Neural crest cell (in vitro differentiated cells): ENCODE measurements at regions not wholly inside any gene's neighbourhood (a gene's known extent, or its start where the extent isn't known, plus 50 kb on each side); places are given as distances from the start of the nearest gene placed in this dataset.
"Not testable (repeated sequence)": the region's sequence is repeated elsewhere in the genome, so short reads cannot be mapped to it uniquely, and the experiment has no call there.

Source experiments
- DNase-seq: peaks from one replicate; pipeline ENCODE4 v3.0.0; 2021; ENCODE audit warnings: low read depth, mixed read lengths, low spot score
- H3K27ac Mint-ChIP-seq: one replicate; pipeline ENCODE4 v1.8.0; 2021; ENCODE audit warnings: mild to moderate bottlenecking, mixed read lengths; ENCODE audit not compliant: unreplicated experiment
- H3K27me3 Mint-ChIP-seq: 2 replicates; pipeline ENCODE4 v1.8.0; 2021; ENCODE audit warnings: low read depth, mild to moderate bottlenecking, mixed read lengths
- H3K36me3 Mint-ChIP-seq: 2 replicates; pipeline ENCODE4 v1.8.0; 2021; ENCODE audit warnings: low read depth, mild to moderate bottlenecking, mixed read lengths
- H3K4me1 Mint-ChIP-seq: 2 replicates; pipeline ENCODE4 v1.8.0; 2021; ENCODE audit warnings: mixed read lengths
- H3K4me3 Mint-ChIP-seq: one replicate; pipeline ENCODE4 v1.8.0; 2021; ENCODE audit warnings: mild to moderate bottlenecking, mixed read lengths
- H3K9me3 Mint-ChIP-seq: 2 replicates; pipeline ENCODE4 v1.8.0; 2021; ENCODE audit warnings: mixed read lengths
- TF ChIP-seq, protein P1 (sequence below): fragments of 200-600 bp; sonication (generic); conservative IDR thresholded peaks from 2 replicates; pipeline ENCODE4 v1.5.0; 2021; ENCODE audit warnings: antibody characterized with exemption, mild to moderate bottlenecking

DNA sequence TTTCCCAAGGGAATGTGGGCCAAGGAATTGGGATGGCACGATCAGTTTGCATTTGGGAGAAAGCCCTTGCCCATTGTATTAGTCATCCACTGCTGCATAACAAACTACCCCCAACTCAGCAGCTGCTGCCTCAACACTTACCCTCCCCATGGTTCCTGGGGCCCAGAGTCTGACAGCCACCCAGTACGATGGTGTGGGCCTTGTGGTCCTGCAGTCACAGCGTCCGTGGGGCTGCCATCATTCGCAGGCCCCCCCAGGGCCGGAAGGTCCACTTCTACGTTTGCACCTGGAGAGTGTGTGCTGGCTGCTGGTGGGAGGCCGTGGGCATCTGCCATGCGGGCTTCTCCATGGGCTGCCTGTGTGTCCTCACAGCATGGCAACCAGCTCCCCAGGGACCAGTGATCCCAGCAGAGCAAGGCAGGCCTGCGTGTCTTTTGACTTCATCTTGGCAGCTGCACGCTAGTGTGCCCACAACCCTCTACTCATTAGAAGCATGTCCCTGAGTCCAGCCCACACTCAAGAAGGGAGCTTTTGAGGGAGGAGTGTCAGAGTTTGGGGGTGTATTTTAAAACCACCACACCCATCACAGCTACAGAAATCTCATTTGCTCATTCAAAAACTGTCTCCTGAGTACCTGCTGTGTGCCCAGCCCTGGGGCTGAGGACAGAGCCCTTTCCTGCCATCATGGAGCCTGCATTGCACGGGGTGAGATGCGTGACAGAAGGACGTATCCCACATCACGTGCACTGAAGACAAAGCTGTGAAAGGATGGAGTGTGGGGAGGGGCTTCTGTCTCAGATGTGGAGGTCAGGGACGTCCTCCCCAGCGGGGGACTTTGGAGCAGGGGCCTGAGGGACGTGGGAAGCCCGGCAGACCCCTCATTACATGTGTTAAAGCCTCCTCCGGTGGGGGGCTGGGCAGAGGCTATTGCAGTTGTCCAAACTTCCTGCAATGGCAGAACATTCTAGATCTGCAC, 185.0 kb upstream of the ZNF469 start:
- H3K36me3 Mint-ChIP-seq: peaks cover under 1% of the 10 kb centered on the region
- H3K27ac Mint-ChIP-seq: no peak overlapping the region
- H3K4me3 Mint-ChIP-seq: no peak overlapping the region

DNA sequence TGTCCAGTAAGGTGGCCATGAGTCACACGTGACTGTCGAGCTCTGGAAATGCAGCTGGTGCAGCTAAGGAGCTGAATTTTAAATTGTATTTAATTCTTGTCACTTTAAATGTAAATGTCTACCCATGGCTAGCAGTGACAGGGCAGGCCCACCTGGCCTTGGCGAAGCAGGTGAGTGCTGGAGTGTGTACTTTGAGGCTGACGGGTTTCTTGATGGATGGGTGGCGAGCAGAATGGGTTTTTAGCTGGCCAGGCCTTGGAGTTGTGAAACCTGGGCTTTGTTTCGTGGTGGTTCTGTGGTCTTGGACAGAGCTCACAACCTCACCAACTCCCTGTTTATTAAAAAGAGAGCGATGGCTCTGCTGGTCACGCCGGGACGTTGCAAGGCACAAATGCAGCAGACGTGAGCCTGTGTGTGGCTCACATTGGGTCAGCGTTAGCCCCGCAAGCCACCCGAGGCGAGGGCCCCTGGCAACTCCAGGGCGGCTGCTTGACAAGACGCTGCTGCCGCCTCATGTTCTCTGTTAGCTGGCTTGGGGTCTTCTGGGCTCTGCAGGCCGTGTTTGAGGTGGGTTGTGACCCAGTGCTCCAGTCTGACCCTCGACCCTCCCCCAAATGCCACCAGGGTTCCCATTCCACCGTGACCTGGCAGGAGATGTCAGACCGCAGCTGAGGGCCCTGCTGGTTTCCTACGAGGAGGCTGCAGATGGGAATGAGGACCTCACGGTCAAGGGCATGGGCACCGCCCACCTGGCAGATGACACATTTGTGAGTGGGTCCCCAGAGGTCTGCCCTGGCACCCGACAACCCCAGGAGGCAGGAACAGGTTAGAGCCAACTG, 184.1 kb upstream of the ZNF469 start:
- H3K9me3 Mint-ChIP-seq, DNase-seq, H3K27ac Mint-ChIP-seq, H3K4me3 Mint-ChIP-seq, H3K36me3 Mint-ChIP-seq, H3K27me3 Mint-ChIP-seq: not testable (repeated sequence)
- peaks cover 22% of the 10 kb centered on the region for H3K4me1 Mint-ChIP-seq

More for the DNA sequence above, 185.0 kb upstream of the ZNF469 start:
- Mint-ChIP-seq H3K4me1 (peaks cover 20% of the 10 kb centered on the region), H3K27me3 (no peaks in the 10 kb centered on the region), H3K9me3 (peaks cover under 1% of the 10 kb centered on the region)
- no peak for DNase-seq
- TF ChIP-seq, protein P1, sequence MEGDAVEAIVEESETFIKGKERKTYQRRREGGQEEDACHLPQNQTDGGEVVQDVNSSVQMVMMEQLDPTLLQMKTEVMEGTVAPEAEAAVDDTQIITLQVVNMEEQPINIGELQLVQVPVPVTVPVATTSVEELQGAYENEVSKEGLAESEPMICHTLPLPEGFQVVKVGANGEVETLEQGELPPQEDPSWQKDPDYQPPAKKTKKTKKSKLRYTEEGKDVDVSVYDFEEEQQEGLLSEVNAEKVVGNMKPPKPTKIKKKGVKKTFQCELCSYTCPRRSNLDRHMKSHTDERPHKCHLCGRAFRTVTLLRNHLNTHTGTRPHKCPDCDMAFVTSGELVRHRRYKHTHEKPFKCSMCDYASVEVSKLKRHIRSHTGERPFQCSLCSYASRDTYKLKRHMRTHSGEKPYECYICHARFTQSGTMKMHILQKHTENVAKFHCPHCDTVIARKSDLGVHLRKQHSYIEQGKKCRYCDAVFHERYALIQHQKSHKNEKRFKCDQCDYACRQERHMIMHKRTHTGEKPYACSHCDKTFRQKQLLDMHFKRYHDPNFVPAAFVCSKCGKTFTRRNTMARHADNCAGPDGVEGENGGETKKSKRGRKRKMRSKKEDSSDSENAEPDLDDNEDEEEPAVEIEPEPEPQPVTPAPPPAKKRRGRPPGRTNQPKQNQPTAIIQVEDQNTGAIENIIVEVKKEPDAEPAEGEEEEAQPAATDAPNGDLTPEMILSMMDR: no peak

DNA sequence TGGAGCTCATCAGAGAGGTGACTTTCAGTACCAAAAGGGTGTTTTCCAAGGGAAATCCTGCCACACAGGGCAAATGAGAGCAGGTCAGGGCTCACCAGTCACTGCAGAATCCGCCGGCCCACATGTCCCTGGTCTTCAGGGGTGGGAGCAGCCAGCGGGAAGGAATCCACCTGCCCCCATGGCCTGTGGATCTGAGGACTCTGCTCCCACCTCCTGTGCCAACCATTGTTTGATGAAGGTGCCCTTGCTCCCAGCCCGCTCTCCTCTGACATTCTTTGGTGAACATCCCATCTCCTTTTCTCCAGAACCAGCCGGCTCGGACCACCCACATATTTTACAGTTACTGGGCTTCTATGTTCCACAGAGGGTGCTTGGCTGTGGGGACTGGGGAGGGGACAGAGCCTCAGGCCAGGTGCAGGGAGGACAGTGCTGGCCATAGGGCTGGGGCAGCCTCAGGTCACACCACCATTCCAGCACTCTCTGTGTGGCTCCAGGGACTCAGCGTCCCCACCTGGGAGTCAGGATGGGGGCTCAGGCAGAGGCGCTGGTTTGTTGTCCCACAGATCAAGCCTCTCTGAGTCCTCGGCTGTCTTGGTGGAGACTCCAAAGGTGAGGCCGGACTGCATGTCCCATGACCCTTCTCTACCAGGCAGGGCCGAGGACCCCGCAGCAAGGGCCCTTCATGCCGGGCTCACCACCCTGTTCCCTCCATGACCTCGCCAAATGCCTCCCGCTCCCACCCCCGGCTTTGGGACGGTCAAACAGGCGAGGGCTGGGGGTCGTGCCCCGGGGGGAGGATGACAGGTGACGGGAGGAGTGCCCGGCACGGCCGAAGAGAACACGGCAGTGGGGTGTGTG, 183.2 kb upstream of the ZNF469 start:
- H3K4me3 Mint-ChIP-seq, DNase-seq, H3K9me3 Mint-ChIP-seq, H3K27me3 Mint-ChIP-seq, H3K36me3 Mint-ChIP-seq, H3K27ac Mint-ChIP-seq: not testable (repeated sequence)
- peaks cover 21% of the 10 kb centered on the region for H3K4me1 Mint-ChIP-seq

DNA sequence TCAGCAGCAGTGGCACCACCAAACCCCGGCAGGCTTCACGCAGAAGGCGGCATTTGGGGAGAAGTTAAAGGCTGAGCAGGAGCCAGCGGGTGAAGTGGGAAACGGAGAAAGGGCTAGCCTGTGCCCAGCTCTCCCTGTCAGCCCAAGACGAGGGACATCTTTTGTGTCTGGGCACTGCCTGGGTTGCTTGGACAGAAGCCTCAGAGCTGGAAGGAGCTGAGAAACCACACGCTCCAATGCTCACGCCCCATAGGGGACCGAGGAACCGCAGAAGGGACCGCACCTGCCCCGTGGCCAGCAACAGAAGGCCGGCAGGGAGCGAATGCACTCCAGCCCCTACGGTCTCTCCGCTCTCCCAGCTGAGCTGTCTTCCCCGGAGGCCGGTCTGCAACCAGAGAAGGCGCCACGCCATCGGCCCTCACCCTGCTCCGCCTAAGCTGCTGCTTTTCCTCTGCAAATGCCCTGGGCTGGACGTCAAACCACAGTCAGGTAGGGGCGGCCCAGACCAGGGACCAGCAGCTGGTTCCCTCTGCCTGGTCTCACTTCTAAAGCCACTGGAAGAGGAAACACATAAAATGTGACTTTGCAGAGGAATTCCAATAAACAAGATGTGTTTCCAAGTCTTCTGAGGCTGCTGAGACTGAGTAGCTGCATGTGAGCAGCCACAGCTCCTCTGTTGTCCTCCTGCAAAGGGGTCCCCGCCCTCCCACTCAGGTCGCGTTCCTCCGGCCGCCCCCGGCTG, 182.4 kb upstream of the ZNF469 start:
- H3K9me3 Mint-ChIP-seq, H3K27ac Mint-ChIP-seq, H3K27me3 Mint-ChIP-seq, H3K36me3 Mint-ChIP-seq, H3K4me3 Mint-ChIP-seq, DNase-seq: not testable (repeated sequence)
- peaks cover 13% of the 10 kb centered on the region for H3K4me1 Mint-ChIP-seq

DNA sequence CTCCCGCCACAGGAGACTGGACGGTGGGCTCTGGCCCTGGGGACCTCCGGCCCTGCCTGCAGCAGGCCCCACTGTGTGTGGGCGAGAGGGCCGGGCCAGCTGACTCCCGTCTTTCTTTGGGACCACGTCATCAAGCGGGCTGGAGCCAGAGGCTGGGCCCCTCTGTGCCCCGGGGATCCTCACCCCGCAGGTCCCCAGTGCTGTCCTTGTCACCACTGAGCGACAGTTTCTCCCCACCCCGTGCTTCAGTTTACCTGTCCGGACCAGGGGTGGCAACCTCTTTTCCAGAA, 181.9 kb upstream of the ZNF469 start:
- Mint-ChIP-seq H3K27me3 (no peaks in the 10 kb centered on the region), H3K4me1 (peaks cover 10% of the 10 kb centered on the region), H3K4me3 (no peak overlapping the region), H3K27ac (no peak overlapping the region), H3K9me3 (no peaks in the 10 kb centered on the region), H3K36me3 (no peaks in the 10 kb centered on the region)
- TF ChIP-seq, protein P1: no peak
- no peak for DNase-seq

DNA sequence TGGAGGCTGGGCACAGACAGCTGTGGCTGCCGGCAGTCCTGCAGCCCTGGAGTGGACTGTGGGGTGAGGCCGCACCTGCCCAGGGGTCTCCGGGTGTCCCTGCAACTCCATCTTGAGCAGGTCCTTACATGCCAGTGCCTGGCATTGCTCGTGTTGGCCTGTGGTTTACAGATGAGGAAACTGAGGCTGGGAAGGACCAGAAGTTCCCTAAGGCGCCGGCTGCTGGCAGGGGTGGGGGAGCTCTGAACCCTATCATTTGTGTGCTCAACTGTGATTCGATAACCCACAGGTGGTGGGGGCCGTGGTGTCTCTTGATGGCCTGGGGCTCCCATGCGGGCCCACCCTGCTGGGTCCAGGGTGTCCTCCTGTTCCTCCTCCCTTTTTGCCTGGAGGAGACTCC, 181.1 kb upstream of the ZNF469 start:
- H3K4me1 Mint-ChIP-seq: peaks cover 10% of the 10 kb centered on the region
- H3K9me3 Mint-ChIP-seq, DNase-seq, H3K27me3 Mint-ChIP-seq, H3K27ac Mint-ChIP-seq, H3K4me3 Mint-ChIP-seq, H3K36me3 Mint-ChIP-seq: not testable (repeated sequence)
